ENCODE measurements at regions not wholly inside any gene's neighbourhood (a gene's known extent, or its start where the extent isn't known, plus 50 kb on each side); places are given as distances from the start of the nearest gene placed in this dataset.

DNA sequence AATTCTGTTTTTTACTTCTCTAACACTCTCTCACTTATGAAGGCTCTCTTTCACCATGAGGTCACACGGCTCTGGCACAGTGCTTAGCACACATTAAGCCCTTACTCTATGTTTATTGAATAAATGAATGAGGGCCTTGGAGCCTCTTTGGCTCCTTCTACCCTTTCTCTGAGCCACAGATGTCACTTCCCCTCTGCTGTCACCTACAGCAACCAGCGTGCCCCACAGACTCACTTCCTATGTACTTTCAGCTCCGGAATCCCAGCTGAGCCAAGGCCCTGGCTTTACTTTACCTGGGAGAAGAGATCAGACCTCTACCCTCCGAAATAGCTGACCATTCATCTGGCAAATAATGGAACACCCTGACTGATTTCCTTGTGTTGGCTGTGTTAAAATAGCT is 53.7 kb upstream of the HMCN1 start:
- TF ChIP-seq POLR2AphosphoS5 (IDR thresholded peaks at IDR 0.05; ENCODE audit: low read depth) (no peak), SPI1 (IDR thresholded peaks at IDR 0.05; ENCODE audit: borderline replicate concordance, low read depth) (peak; percentile 91)
- TF ChIP-seq, protein P1, sequence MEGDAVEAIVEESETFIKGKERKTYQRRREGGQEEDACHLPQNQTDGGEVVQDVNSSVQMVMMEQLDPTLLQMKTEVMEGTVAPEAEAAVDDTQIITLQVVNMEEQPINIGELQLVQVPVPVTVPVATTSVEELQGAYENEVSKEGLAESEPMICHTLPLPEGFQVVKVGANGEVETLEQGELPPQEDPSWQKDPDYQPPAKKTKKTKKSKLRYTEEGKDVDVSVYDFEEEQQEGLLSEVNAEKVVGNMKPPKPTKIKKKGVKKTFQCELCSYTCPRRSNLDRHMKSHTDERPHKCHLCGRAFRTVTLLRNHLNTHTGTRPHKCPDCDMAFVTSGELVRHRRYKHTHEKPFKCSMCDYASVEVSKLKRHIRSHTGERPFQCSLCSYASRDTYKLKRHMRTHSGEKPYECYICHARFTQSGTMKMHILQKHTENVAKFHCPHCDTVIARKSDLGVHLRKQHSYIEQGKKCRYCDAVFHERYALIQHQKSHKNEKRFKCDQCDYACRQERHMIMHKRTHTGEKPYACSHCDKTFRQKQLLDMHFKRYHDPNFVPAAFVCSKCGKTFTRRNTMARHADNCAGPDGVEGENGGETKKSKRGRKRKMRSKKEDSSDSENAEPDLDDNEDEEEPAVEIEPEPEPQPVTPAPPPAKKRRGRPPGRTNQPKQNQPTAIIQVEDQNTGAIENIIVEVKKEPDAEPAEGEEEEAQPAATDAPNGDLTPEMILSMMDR (IDR thresholded peaks at IDR 0.05; ENCODE audit: insufficient read depth, low read length) = no peak
- TF ChIP-seq, protein P2, sequence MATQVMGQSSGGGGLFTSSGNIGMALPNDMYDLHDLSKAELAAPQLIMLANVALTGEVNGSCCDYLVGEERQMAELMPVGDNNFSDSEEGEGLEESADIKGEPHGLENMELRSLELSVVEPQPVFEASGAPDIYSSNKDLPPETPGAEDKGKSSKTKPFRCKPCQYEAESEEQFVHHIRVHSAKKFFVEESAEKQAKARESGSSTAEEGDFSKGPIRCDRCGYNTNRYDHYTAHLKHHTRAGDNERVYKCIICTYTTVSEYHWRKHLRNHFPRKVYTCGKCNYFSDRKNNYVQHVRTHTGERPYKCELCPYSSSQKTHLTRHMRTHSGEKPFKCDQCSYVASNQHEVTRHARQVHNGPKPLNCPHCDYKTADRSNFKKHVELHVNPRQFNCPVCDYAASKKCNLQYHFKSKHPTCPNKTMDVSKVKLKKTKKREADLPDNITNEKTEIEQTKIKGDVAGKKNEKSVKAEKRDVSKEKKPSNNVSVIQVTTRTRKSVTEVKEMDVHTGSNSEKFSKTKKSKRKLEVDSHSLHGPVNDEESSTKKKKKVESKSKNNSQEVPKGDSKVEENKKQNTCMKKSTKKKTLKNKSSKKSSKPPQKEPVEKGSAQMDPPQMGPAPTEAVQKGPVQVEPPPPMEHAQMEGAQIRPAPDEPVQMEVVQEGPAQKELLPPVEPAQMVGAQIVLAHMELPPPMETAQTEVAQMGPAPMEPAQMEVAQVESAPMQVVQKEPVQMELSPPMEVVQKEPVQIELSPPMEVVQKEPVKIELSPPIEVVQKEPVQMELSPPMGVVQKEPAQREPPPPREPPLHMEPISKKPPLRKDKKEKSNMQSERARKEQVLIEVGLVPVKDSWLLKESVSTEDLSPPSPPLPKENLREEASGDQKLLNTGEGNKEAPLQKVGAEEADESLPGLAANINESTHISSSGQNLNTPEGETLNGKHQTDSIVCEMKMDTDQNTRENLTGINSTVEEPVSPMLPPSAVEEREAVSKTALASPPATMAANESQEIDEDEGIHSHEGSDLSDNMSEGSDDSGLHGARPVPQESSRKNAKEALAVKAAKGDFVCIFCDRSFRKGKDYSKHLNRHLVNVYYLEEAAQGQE (IDR thresholded peaks at IDR 0.05; ENCODE audit: insufficient replicate concordance, low read depth) = no peak

Measured in HL-60 (cell line).